NT2/D1 (cell line): ENCODE measurements at regions not wholly inside any gene's neighbourhood (a gene's known extent, or its start where the extent isn't known, plus 50 kb on each side); places are given as distances from the start of the nearest gene placed in this dataset.
A peak's percentile ranks its signal among the peaks of the same experiment; 100 is the strongest.

Experiments
- DNase-seq: peaks from one replicate; pipeline ENCODE4 v3.0.0-alpha.2; 2011; ENCODE audit warnings: low read depth, low spot score
- H3K27me3 ChIP-seq: 2 replicates; pipeline ENCODE4 v1.6.0; 2011; ENCODE audit warnings: mild to moderate bottlenecking; ENCODE audit not compliant: insufficient read length, insufficient read depth
- H3K36me3 ChIP-seq: 2 replicates; pipeline ENCODE4 v1.6.1; 2011; ENCODE audit warnings: mild to moderate bottlenecking, low read length, mixed read lengths; ENCODE audit not compliant: insufficient read depth, insufficient read length
- H3K4me1 ChIP-seq: 2 replicates; pipeline ENCODE4 v1.5.1; 2011; ENCODE audit not compliant: insufficient read depth, insufficient read length
- H3K4me3 ChIP-seq: 2 replicates; pipeline ENCODE4 v1.5.1; 2011; ENCODE audit warnings: low read depth; ENCODE audit not compliant: insufficient read length
- H3K9ac ChIP-seq: 2 replicates; pipeline ENCODE4 v1.6.0; 2011; ENCODE audit warnings: low read depth; ENCODE audit not compliant: insufficient read length
- H3K9me3 ChIP-seq: 2 replicates; pipeline ENCODE4 v1.5.1; 2011; ENCODE audit warnings: mild to moderate bottlenecking, low read length; ENCODE audit not compliant: insufficient read depth
- SUZ12 ChIP-seq: IDR thresholded peaks from 2 replicates; pipeline ENCODE4 v1.6.1; 2011; ENCODE audit not compliant: insufficient read length, insufficient read depth; ENCODE audit errors: extremely low read depth
- YY1 ChIP-seq: IDR thresholded peaks from 2 replicates; pipeline ENCODE4 v1.6.1; 2011; ENCODE audit not compliant: insufficient read length, insufficient read depth
- ZNF274 ChIP-seq: IDR thresholded peaks from 2 replicates; pipeline ENCODE4 v1.6.1; 2011; ENCODE audit warnings: mild to moderate bottlenecking, low read depth, low read length

- Histone ChIP-seq H3K27me3 (no peaks in the 10 kb centered on the region), H3K4me3 (no peak overlapping the region), H3K9ac (no peak overlapping the region), H3K36me3 (no peaks in the 10 kb centered on the region), H3K9me3 (no peaks in the 10 kb centered on the region), H3K4me1 (no peaks in the 10 kb centered on the region)
- DNase-seq: peak; percentile 25
- TF ChIP-seq YY1 (no peak), ZNF274 (no peak), SUZ12 (no peak)
Measured at GRCh38 chr3:34780973-34781372, 858.4 kb upstream of the ARPP21 start.

- Histone ChIP-seq H3K9ac (no peak overlapping the region), H3K27me3 (no peaks in the 10 kb centered on the region), H3K4me3 (no peak overlapping the region), H3K4me1 (no peaks in the 10 kb centered on the region), H3K36me3 (no peaks in the 10 kb centered on the region), H3K9me3 (no peaks in the 10 kb centered on the region)
- no peak for DNase-seq
- TF ChIP-seq SUZ12 (no peak), YY1 (no peak), ZNF274 (no peak)
Measured at GRCh38 chr3:34782871-34783270, 856.5 kb upstream of the ARPP21 start.

GRCh38 chr3:34783876-34784275 is 855.4 kb upstream of the ARPP21 start:
- Histone ChIP-seq H3K27me3 (no peaks in the 10 kb centered on the region), H3K9ac (no peak overlapping the region), H3K4me3 (no peak overlapping the region), H3K4me1 (no peaks in the 10 kb centered on the region), H3K36me3 (no peaks in the 10 kb centered on the region), H3K9me3 (no peaks in the 10 kb centered on the region)
- no peak for DNase-seq
- TF ChIP-seq SUZ12 (no peak), YY1 (no peak), ZNF274 (no peak)

- H3K4me3 ChIP-seq: no peak overlapping the region
- no peaks in the 10 kb centered on the region for H3K9me3 ChIP-seq
- TF ChIP-seq YY1: no peak
- TF ChIP-seq SUZ12: no peak
- no peak for TF ChIP-seq ZNF274
- H3K36me3 ChIP-seq: no peaks in the 10 kb centered on the region
- no peak for DNase-seq
- H3K27me3 ChIP-seq: no peaks in the 10 kb centered on the region
- no peak overlapping the region for H3K9ac ChIP-seq
- H3K4me1 ChIP-seq: no peaks in the 10 kb centered on the region
Measured at GRCh38 chr3:34793057-34793456, 846.3 kb upstream of the ARPP21 start.

- no peak for DNase-seq
- Histone ChIP-seq H3K4me3 (no peak overlapping the region), H3K27me3 (no peaks in the 10 kb centered on the region), H3K9ac (no peak overlapping the region), H3K9me3 (no peaks in the 10 kb centered on the region), H3K4me1 (peaks cover 3% of the 10 kb centered on the region), H3K36me3 (no peaks in the 10 kb centered on the region)
- TF ChIP-seq ZNF274 (no peak), SUZ12 (no peak), YY1 (no peak)
Measured at GRCh38 chr3:34807611-34808010, 831.7 kb upstream of the ARPP21 start.

- Histone ChIP-seq H3K4me1 (peaks cover 3% of the 10 kb centered on the region), H3K9ac (no peak overlapping the region), H3K27me3 (no peaks in the 10 kb centered on the region), H3K9me3 (no peaks in the 10 kb centered on the region), H3K36me3 (no peaks in the 10 kb centered on the region), H3K4me3 (no peak overlapping the region)
- no peak for DNase-seq
- no peak for TF ChIP-seq ZNF274
- no peak for TF ChIP-seq SUZ12
- no peak for TF ChIP-seq YY1
Measured at GRCh38 chr3:34808287-34808686, 831.0 kb upstream of the ARPP21 start.

- Histone ChIP-seq H3K9ac (no peak overlapping the region), H3K4me1 (no peaks in the 10 kb centered on the region), H3K36me3 (no peaks in the 10 kb centered on the region), H3K27me3 (no peaks in the 10 kb centered on the region), H3K9me3 (no peaks in the 10 kb centered on the region), H3K4me3 (no peak overlapping the region)
- DNase-seq: no peak
- TF ChIP-seq SUZ12 (no peak), YY1 (no peak), ZNF274 (no peak)
Measured at GRCh38 chr3:34828847-34829246, 810.5 kb upstream of the ARPP21 start.
